NCI-H1694 (cell line): ENCODE measurements at regions not wholly inside any gene's neighbourhood (a gene's known extent, or its start where the extent isn't known, plus 50 kb on each side); places are given as distances from the start of the nearest gene placed in this dataset.
A peak's percentile ranks its signal among the peaks of the same experiment; 100 is the strongest.

Source experiments
- DNase-seq: peaks from one replicate; lab custom pipeline; 2025; lab: John Stamatoyannopoulos, UW

DNA sequence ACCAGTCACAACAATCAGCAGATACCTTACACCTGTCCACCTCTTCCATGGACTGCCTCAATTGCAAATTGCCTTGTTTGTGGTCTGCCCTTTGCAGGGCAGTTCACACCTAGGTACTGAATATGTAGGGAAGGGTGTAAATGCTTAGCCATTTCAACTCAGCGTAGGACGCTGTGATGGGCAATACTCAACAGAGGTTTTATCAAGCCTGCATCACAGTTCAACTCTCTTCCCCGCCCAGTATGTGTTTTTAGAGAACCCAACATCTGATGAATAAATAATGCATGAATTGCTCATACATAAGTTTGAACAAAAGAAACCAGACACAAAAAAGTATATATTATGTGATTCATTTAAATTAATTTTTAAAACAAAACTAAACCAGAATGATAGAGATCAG lies 124.4 kb downstream of the P2RY1 start:
- DNase-seq, result no peak

GRCh38 chr3:152960684-152961083 lies 125.8 kb downstream of the P2RY1 start:
- DNase-seq, result no peak

DNA sequence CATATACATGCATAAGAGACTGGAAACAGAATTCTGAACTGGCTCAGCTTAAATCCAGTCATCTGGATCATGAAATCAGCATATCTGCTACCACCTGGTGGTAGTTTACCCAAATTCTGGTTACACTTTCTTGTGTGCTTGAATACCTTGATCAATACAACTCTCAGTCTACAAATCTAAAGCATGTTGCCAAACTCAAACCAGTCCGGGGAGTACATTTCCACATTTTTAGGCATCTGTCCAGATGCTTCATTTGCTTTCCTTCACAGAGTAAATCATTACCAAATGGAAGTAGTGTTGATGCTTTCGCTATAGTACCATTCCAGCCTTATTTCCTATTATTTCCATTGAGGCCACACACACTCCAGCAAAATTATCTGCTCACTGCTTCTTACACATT lies 126.4 kb downstream of the P2RY1 start:
- DNase-seq, result no peak

GRCh38 chr3:152964911-152965609 lies 130.1 kb downstream of the P2RY1 start:
- no peak for DNase-seq

- DNase-seq, result no peak
These were observed 133.6 kb downstream of the P2RY1 start for GRCh38 chr3:152968388-152969024.

DNA sequence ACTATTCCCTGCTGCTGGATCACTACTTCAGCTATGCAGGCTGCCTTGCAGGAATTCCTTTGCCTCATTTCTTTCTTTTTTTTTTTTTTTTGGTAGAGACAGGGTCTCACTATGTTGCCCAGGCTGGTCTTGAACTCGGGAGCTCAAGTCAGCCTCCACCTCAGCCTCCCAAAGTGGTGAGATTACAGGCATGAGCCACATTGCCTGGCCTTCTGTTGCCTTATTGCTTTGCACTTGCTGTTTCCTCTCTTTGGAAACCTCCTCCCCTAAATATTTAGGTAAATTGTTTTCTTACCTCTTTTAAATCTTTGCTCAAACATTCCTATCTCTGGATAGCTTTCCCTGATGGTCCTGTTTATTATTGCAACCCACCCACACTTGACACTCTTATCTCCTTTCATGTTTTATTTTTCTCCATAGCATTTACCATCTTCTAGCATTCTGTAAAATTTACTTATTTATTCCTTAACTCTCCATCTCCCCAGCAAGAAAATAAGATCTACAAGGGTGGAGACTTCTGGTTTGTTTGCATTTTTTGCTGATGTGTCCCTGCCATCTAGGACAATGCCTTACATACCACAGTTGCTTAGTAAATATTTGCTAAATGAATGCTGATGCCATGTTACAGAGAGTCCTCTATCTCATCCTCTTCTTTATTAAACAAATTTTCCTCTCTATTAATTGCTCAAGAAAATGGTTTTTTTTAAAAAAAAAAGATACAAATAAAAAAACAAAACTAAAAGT lies 134.8 kb downstream of the P2RY1 start:
- no peak for DNase-seq

DNA sequence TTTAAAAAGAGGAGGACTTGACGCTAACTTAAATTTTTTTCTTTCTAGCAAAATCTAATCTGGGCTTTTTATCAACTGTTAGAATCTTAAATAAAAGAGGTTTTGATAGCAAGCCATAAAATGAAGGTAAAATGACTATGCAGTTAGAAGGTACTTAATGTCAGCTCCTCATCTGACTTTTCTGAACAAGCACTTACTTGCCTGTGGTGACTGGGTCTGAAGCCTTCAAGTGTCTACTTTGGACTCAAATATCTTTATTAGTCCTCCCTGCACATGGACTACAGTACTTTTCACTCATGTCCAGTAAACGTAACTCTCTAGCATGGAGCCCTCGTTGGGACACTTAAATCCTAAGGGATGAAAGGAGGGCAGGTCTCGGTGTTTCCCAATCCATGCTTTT lies 135.9 kb downstream of the P2RY1 start:
- no peak for DNase-seq

DNA sequence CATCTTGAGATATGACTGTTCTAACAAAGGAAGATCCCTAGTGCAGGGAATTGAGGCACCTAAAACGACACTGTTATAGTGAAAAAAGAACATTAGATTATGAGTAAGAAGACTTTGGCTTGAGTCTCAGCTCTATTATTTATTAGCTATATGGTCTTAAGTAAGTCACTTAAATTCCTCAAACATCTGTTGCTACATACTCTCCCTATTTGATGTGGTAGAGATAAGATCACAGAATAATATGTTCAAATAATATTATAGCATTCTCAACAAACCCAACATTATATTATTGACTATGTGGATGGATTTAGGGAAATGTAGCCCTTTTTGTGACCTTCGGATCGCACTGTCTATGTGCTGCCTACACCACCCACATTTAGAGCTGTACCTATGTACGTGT lies 136.9 kb downstream of the P2RY1 start:
- no peak for DNase-seq

DNA sequence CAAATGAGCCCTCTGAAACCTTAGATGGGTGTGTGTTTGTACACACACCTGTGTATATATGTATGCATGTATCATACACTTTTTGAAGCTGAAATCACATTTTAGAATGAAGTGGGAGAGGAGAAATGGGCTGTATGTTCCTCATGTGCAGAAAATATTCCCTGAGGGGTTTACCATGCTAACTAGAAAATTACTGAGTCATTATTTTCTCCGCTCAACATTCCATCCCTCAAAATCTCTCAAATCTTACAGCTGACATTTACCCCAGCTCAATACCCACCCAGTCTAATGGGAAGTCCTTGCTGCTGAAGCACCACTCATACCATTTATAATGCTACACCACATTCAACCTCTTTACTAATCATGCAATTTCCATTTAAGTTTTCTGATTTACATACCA lies 138.6 kb downstream of the P2RY1 start:
- DNase-seq, result no peak

DNA sequence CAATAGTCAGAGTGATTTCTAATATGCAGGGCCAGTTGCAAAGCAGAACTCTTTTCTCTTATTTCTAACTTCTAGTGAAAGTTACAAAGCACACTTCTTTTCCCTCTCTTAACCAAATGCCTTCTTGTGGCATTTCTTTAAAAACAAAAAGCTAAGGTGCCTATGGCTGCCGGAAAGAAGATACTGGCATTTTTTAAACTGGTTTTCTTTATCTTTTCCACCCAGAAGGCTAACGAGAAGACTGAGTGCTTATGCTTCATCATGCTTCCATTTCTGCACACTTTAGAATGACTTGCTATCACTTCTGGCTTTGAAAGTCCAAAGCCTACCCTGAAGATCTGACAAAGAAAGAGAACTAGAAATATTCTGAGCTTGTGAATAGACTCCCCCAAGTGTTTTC lies 141.3 kb downstream of the P2RY1 start:
- DNase-seq, result no peak

- DNase-seq, result no peak
These were observed 142.4 kb downstream of the P2RY1 start for GRCh38 chr3:152977366-152977765.

DNA sequence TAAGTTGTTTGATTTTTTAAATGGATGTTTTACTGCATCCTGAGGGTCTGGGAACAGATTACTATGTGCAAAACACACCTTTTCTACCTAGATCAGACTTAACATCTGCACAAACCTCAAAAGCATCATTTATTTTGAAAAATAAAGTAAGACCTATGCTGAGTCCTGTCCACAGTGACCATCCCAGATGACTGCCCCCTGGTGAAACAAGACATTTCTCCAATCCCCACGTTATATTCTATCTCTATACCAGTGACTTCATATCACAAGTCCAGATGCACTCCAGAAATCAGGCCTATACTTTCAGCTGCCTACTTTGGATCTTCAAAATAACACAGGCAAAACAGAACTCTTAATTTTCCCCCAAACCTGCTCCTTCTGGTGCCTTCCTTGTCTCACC lies 143.2 kb downstream of the P2RY1 start:
- no peak for DNase-seq

DNA sequence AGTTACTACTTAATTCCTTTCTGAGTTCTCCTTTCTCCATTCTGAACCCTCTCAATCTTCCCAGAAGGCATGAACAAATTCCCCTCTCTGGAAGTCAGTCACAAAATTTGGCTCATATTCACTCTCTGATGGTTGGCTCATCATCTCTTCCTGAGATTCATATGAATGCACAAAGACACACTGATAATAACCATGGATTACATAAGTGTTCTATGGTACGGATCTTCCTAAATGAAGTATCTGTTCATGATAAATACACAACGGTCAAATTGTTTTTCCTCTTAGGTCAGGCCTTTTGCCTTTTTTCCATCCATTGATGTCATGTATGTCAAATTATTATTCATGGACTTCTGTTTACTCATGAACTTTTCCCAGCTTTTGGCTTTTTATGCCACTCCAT lies 162.6 kb downstream of the P2RY1 start:
- DNase-seq, result no peak

DNA sequence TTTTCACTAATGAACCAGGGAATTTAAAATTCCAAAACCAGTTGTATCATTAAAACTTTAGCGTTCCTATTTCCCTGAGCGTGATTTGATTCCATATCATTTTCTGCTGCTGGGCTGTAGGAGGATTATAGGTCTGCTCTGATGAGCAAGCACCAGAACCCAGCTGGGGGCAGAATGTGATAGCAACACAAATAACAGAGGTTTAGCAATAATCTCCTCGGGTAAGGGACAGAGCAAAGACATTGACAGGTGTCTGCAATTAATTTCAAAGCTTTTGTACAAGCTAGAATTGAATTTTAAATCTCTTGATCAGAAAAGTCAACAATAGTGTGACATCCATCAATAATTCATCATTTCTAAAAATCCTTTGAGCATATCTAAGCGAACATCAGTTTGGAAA lies 163.4 kb upstream of the RAP2B start:
- no peak for DNase-seq

GRCh38 chr3:153000325-153000724 lies 161.7 kb upstream of the RAP2B start:
- DNase-seq, result no peak

DNA sequence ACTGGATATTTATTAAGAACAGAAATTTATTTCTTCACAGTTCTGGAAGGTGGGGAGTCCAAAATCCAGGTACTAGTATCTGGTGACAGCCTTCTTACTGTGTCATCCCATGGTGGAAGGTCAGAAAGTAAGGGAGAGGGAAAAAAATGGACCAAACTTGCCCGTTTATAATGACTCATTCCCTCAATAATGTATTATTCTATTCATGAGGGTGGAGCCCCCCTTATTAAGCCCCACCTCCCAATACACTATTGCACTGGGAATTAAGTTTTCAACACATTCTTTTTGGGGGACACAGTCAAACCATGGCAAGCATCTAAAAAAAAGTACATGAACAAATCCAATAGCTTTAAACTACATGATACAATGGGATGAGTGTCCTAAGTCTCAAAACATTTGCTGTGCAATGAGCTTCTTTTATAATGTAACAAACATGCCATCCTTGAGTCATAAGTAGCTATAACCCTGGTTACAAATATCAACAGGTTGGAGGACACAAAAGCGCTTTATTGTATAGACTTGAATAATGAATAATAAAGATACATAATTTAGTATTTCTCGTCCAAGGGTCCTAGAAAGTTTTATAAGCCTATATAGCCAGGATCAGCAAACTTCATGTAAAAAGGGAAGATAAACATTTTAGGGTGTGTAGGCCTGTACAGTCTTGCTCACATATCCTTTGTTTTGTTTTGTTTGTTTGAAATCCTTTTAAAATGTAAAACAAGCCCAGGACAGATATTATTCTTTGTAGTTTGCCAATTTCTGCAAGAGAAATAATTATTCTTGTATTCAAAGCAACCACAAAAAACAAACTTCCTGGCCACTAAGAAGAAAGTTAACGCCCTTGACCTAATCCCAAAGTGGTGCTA lies 160.6 kb upstream of the RAP2B start:
- DNase-seq, result no peak

DNA sequence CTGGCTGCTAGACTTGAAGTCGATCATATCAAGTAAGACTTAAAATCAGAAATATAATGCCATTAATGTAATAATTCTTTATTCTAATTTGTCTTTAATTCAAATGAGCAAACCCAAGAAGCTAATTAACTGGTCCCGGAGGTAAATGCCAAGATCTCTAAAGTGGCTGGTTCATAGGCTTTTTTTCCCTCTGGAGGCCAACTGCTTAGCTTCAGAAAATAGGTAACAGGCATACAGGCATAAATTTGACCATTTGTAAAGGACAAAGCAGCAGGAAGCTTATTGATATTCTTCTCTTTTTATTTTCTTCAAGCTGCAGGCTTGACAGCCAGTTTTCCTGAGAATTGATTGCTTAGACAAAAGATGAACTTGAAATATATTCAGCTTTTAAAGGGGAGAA lies 158.6 kb upstream of the RAP2B start:
- no peak for DNase-seq

DNA sequence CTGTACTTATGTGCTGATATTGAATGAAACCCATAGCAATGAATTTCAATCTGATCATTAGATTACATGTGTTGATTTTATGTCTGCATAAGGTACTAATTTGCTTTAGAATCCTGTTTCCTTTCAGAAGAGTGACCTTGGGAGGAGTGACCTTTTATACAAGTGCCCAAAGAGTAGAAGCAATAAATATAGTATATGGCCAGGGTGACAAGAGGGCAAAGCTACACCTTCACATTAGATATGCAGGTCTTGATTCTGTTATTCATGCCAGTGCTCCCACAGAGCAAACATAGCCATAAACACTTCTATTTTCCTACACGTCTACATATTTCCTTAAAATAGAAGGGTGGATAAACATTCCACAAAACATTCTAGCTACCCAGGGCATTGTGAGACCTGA lies 158.2 kb upstream of the RAP2B start:
- DNase-seq, result no peak

DNA sequence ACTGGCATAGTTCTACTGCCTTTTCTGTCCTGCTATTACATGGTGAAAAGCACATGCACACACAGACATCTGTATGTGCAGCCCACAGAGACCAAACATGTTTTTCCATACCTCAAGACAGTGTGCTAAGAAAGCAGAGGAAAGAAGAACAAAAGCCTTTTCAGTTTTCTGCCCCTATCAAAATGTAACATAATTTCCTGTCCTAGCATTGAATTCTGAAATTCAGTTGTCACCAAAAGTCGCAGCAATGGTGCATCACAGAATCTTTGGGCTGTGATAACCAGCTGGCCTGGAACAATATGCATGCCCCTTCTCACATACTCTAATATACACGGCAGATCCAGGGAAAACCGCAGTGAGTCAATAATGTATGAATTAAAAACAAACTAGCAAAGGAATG lies 153.8 kb upstream of the RAP2B start:
- DNase-seq, result no peak

GRCh38 chr3:153023896-153024295 lies 138.1 kb upstream of the RAP2B start:
- DNase-seq, result no peak

- peak; percentile 18 for DNase-seq
These were observed 136.0 kb upstream of the RAP2B start for GRCh38 chr3:153026026-153026425.

- DNase-seq, result no peak
These were observed 133.6 kb upstream of the RAP2B start for GRCh38 chr3:153028381-153028780.
